Endothelial cell of umbilical vein (primary cell): ENCODE measurements at regions not wholly inside any gene's neighbourhood (a gene's known extent, or its start where the extent isn't known, plus 50 kb on each side); places are given as distances from the start of the nearest gene placed in this dataset.

Experiments
- BruUV-seq: library from RNA; stranded (reverse); fragments of 400-500 nt; replicated peaks from 2 replicates; lab custom pipeline; 2021; lab: Mats Ljungman, UMichigan
- CTCF ChIA-PET: fragments of 300-600, 350-600 bp; sonication (Branson Sonifier 250); formaldehyde crosslinking; loops from one replicate; lab custom pipeline; 2021; ENCODE audit warnings: antibody characterized with exemption, inconsistent platforms; lab: Charles Lee
- POLR2A ChIA-PET: fragments of 300-600, 350-600 bp; sonication (Branson Sonifier 250); formaldehyde crosslinking; loops from one replicate; lab custom pipeline; 2021; ENCODE audit warnings: antibody characterized with exemption, inconsistent platforms; lab: Charles Lee
- DNase-seq: peaks from one replicate; pipeline ENCODE4 v3.0.0-alpha.2; 2011; ENCODE audit warnings: low read depth, low spot score
- FAIRE-seq: peaks from 2 replicates; lab custom pipeline; 2011; peaks lifted over from hg19 to GRCh38; lab: Jason Lieb, UNC
- H2AFZ ChIP-seq: 2 replicates; pipeline ENCODE4 v1.6.0; 2012; ENCODE audit warnings: low read depth, low read length, control low read depth, inconsistent platforms
- H3K27ac ChIP-seq: 2 replicates; pipeline ENCODE4 v1.5.1; 2011; ENCODE audit warnings: low read depth, mild to moderate bottlenecking, control low read depth, low read length, moderate library complexity; ENCODE audit not compliant: insufficient read depth
- H3K27me3 ChIP-seq, 2 experiments: 2 replicates each; pipeline versions ENCODE4 v1.6.0 to v1.6.1; 2011; ENCODE audit warnings: low read length in 2 of 2, mixed read lengths in 1 of 2; ENCODE audit not compliant: control insufficient read depth in 2 of 2, insufficient read depth in 2 of 2
- H3K36me3 ChIP-seq, 2 experiments: 2 replicates in 1 of 2; 3 replicates in 1 of 2; pipeline ENCODE4 v1.5.1; 2011; ENCODE audit warnings: low read length in 2 of 2, mild to moderate bottlenecking in 1 of 2, moderate library complexity in 1 of 2; ENCODE audit not compliant: control insufficient read depth in 2 of 2, insufficient read depth in 2 of 2; ENCODE audit errors: extremely low read depth in 1 of 2
- H3K4me1 ChIP-seq: 3 replicates; pipeline ENCODE4 v1.5.1; 2011; ENCODE audit warnings: mild to moderate bottlenecking, low read length; ENCODE audit not compliant: control insufficient read depth, insufficient read depth; ENCODE audit errors: extremely low read depth
- H3K4me2 ChIP-seq: 2 replicates; pipeline ENCODE4 v1.6.1; 2011; ENCODE audit warnings: low read length, control low read depth, mixed read lengths; ENCODE audit not compliant: insufficient read depth
- H3K4me3 ChIP-seq, 3 experiments: fragments of 200-600 bp in 1 of 3; sonication (generic), shearing (Covaris generic) in 1 of 3; replicated peaks in 1 of 3; 2 replicates each; pipeline ENCODE4 v1.5.1; 2011 to 2016; ENCODE audit warnings: control low read depth in 3 of 3, low read length in 3 of 3, mild to moderate bottlenecking in 2 of 3, inconsistent platforms in 1 of 3, low read depth in 1 of 3, moderate library complexity in 1 of 3; ENCODE audit not compliant: insufficient read depth in 1 of 3
- H3K79me2 ChIP-seq: 2 replicates; pipeline ENCODE4 v1.6.0; 2012; ENCODE audit warnings: low read length, inconsistent platforms; ENCODE audit not compliant: control insufficient read depth, insufficient read depth
- H3K9ac ChIP-seq: replicated peaks from 2 replicates; pipeline ENCODE3; 2011; ENCODE audit warnings: low read length, control low read depth; ENCODE audit not compliant: insufficient read depth; ENCODE audit errors: extremely low read depth
- H3K9me1 ChIP-seq: replicated peaks from 3 replicates; pipeline ENCODE4 v1.6.0; 2011; ENCODE audit warnings: mild to moderate bottlenecking, low read length; ENCODE audit not compliant: control insufficient read depth, insufficient read depth; ENCODE audit errors: extremely low read depth
- H3K9me3 ChIP-seq: replicated peaks from 2 replicates; pipeline ENCODE4 v1.5.1; 2012; ENCODE audit warnings: low read length, inconsistent platforms; ENCODE audit not compliant: control insufficient read depth, insufficient read depth
- H4K20me1 ChIP-seq: replicated peaks from 2 replicates; pipeline ENCODE3; 2011; ENCODE audit warnings: mild to moderate bottlenecking, low read length; ENCODE audit not compliant: control insufficient read depth, insufficient read depth; ENCODE audit errors: extremely low read depth
- EZH2 ChIP-seq: IDR thresholded peaks from 2 replicates; pipeline ENCODE4 v1.6.1; 2012; ENCODE audit warnings: borderline replicate concordance, low read depth, mild to moderate bottlenecking, moderate library complexity, low read length, inconsistent platforms; ENCODE audit not compliant: severe bottlenecking
- FOS ChIP-seq: IDR thresholded peaks from 2 replicates; pipeline ENCODE4 v1.6.1; 2011; ENCODE audit warnings: mild to moderate bottlenecking, low read length, moderate library complexity, borderline replicate concordance; ENCODE audit not compliant: insufficient read depth
- GATA2 ChIP-seq: IDR thresholded peaks from 2 replicates; pipeline ENCODE4 v1.7.0; 2011; ENCODE audit warnings: low read depth, mild to moderate bottlenecking, moderate library complexity, mixed read lengths, low read length; ENCODE audit not compliant: insufficient read length, insufficient read depth
- JUN ChIP-seq: IDR thresholded peaks from 2 replicates; pipeline ENCODE4 v1.6.1; 2011; ENCODE audit warnings: borderline replicate concordance, low read depth; ENCODE audit not compliant: insufficient read length, insufficient read depth
- MYC ChIP-seq: IDR thresholded peaks from one replicate; pipeline ENCODE4 v1.6.1; 2011; ENCODE audit warnings: mild to moderate bottlenecking, low read depth, low read length
- POLR2AphosphoS5 ChIP-seq: IDR thresholded peaks from 2 replicates; pipeline ENCODE4 v1.6.1; 2012; ENCODE audit warnings: low read depth, mild to moderate bottlenecking, control low read depth, low read length, moderate library complexity; ENCODE audit not compliant: insufficient read depth
- dilution Hi-C: fragments of 300-500 bp; cut with MboI; formaldehyde crosslinking; loops from one replicate; pipeline ENCODE4 v1.15.0; 2019; ENCODE audit warnings: low sequenced_read_pairs; ENCODE audit not compliant: extremely low pct_ligation_motif_present
- intact Hi-C: fragments of 100-400 bp; cut with micrococcal nuclease; formaldehyde crosslinking; loops from one replicate; pipeline ENCODE4 v1.10.0; 2022
- TF ChIP-seq, protein P1 (sequence below), 2 donors: IDR thresholded peaks; 1 replicate in 1 of 2; 2 replicates in 1 of 2; pipeline ENCODE4 v1.5.1; 2011; ENCODE audit warnings: low read length in 2 of 2, mild to moderate bottlenecking in 2 of 2, moderate library complexity in 2 of 2, control low read depth in 1 of 2, inconsistent platforms in 1 of 2, low read depth in 1 of 2; ENCODE audit not compliant: insufficient read depth in 1 of 2; ENCODE audit errors: extremely low read depth in 1 of 2

- H3K27ac ChIP-seq = no peak overlapping the region
- no TSS peak for BruUV-seq
- no peaks in the 10 kb centered on the region for H4K20me1 ChIP-seq
- peak; percentile 7 for TF ChIP-seq JUN
- peak; percentile 65 for TF ChIP-seq FOS
- TF ChIP-seq GATA2 = no peak
- TF ChIP-seq MYC = no peak
- no peak for TF ChIP-seq EZH2
- TF ChIP-seq, protein P1, sequence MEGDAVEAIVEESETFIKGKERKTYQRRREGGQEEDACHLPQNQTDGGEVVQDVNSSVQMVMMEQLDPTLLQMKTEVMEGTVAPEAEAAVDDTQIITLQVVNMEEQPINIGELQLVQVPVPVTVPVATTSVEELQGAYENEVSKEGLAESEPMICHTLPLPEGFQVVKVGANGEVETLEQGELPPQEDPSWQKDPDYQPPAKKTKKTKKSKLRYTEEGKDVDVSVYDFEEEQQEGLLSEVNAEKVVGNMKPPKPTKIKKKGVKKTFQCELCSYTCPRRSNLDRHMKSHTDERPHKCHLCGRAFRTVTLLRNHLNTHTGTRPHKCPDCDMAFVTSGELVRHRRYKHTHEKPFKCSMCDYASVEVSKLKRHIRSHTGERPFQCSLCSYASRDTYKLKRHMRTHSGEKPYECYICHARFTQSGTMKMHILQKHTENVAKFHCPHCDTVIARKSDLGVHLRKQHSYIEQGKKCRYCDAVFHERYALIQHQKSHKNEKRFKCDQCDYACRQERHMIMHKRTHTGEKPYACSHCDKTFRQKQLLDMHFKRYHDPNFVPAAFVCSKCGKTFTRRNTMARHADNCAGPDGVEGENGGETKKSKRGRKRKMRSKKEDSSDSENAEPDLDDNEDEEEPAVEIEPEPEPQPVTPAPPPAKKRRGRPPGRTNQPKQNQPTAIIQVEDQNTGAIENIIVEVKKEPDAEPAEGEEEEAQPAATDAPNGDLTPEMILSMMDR (IDR thresholded peaks at IDR 0.05; ENCODE audit: extremely low read depth in 1 of 2, insufficient read depth in 1 of 2, low read depth in 1 of 2, low read length in 2 of 2) = no peak
- TF ChIP-seq POLR2AphosphoS5 = no peak
- peak; percentile 60 for DNase-seq
- CTCF ChIA-PET = interaction anchor here (0.8 to 1.0 kb wide), 2 partner anchors 12 to 183 kb away, joined by 3 to 4 read pairs; no protein-coding TSS in a partner anchor
- POLR2A ChIA-PET = no interaction called here
- intact Hi-C loops = no loop called here
- no peak overlapping the region for H3K4me2 ChIP-seq
- peaks cover 3% of the 10 kb centered on the region for H3K4me1 ChIP-seq
- no peak overlapping the region for H3K4me3 ChIP-seq
- no peaks in the 10 kb centered on the region for H3K36me3 ChIP-seq
- dilution Hi-C loops = no loop called here
- H3K9me1 ChIP-seq = no peaks in the 10 kb centered on the region
- no peak overlapping the region for H3K9ac ChIP-seq
- H3K9me3 ChIP-seq = no peaks in the 10 kb centered on the region
- no peaks in the 10 kb centered on the region for H3K27me3 ChIP-seq
- no peaks in the 10 kb centered on the region for H3K79me2 ChIP-seq
- peak; percentile 42 for FAIRE-seq
- H2AFZ ChIP-seq = no peak overlapping the region
These were observed 804.8 kb upstream of the IGFBP3 start for GRCh38 chr7:46725838-46726237.
